ENCODE measurements at regions not wholly inside any gene's neighbourhood (a gene's known extent, or its start where the extent isn't known, plus 50 kb on each side); places are given as distances from the start of the nearest gene placed in this dataset.

DNA sequence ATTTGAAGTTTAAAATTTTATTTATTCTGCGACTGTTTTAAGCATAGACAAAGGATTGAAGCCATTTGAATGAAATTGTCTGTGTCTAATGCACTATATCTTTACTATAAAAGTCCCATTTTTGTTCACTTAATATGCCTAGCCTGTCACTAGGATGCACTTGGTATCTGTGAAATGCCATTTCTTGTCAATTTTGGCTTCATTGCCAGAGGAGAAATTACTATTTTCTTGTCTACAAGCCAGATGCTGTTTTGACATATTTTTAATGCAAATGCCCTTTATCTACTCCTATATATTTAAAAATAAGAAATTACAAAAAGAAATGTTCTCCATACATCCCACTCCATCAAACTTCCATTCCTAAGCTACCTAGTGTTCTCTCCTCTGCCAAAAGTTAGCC lies 1704.5 kb upstream of the RAG2 start:
- TF ChIP-seq, protein P1, sequence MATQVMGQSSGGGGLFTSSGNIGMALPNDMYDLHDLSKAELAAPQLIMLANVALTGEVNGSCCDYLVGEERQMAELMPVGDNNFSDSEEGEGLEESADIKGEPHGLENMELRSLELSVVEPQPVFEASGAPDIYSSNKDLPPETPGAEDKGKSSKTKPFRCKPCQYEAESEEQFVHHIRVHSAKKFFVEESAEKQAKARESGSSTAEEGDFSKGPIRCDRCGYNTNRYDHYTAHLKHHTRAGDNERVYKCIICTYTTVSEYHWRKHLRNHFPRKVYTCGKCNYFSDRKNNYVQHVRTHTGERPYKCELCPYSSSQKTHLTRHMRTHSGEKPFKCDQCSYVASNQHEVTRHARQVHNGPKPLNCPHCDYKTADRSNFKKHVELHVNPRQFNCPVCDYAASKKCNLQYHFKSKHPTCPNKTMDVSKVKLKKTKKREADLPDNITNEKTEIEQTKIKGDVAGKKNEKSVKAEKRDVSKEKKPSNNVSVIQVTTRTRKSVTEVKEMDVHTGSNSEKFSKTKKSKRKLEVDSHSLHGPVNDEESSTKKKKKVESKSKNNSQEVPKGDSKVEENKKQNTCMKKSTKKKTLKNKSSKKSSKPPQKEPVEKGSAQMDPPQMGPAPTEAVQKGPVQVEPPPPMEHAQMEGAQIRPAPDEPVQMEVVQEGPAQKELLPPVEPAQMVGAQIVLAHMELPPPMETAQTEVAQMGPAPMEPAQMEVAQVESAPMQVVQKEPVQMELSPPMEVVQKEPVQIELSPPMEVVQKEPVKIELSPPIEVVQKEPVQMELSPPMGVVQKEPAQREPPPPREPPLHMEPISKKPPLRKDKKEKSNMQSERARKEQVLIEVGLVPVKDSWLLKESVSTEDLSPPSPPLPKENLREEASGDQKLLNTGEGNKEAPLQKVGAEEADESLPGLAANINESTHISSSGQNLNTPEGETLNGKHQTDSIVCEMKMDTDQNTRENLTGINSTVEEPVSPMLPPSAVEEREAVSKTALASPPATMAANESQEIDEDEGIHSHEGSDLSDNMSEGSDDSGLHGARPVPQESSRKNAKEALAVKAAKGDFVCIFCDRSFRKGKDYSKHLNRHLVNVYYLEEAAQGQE (IDR thresholded peaks at IDR 0.05; ENCODE audit: insufficient replicate concordance, low read depth), result no peak
- TF ChIP-seq, protein P2, sequence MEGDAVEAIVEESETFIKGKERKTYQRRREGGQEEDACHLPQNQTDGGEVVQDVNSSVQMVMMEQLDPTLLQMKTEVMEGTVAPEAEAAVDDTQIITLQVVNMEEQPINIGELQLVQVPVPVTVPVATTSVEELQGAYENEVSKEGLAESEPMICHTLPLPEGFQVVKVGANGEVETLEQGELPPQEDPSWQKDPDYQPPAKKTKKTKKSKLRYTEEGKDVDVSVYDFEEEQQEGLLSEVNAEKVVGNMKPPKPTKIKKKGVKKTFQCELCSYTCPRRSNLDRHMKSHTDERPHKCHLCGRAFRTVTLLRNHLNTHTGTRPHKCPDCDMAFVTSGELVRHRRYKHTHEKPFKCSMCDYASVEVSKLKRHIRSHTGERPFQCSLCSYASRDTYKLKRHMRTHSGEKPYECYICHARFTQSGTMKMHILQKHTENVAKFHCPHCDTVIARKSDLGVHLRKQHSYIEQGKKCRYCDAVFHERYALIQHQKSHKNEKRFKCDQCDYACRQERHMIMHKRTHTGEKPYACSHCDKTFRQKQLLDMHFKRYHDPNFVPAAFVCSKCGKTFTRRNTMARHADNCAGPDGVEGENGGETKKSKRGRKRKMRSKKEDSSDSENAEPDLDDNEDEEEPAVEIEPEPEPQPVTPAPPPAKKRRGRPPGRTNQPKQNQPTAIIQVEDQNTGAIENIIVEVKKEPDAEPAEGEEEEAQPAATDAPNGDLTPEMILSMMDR (IDR thresholded peaks at IDR 0.05; ENCODE audit: insufficient read depth, low read length), result no peak
- TF ChIP-seq POLR2AphosphoS5 (IDR thresholded peaks at IDR 0.05; ENCODE audit: low read depth) (no peak), SPI1 (IDR thresholded peaks at IDR 0.05; ENCODE audit: borderline replicate concordance, low read depth) (no peak)

Data from HL-60 (cell line).